Erythroblast (primary cell): ENCODE measurements at regions not wholly inside any gene's neighbourhood (a gene's known extent, or its start where the extent isn't known, plus 50 kb on each side); places are given as distances from the start of the nearest gene placed in this dataset.

Experiments used
- GATA1 ChIP-seq: IDR thresholded peaks from 2 replicates; pipeline ENCODE4 v1.6.1; 2011; ENCODE audit warnings: low read depth, mild to moderate bottlenecking, control low read depth, low read length, moderate library complexity
- POLR2A ChIP-seq: IDR thresholded peaks from 2 replicates; pipeline ENCODE4 v1.6.1; 2011; ENCODE audit warnings: mild to moderate bottlenecking, low read length

- TF ChIP-seq POLR2A = no peak
- TF ChIP-seq GATA1 = no peak
Observed at GRCh38 chr4:7136351-7136750, 56.0 kb upstream of the SORCS2 start.
